DMS114 treated with DMSO at 0.1 percent for 48 hours (cell line): ENCODE measurements at regions not wholly inside any gene's neighbourhood (a gene's known extent, or its start where the extent isn't known, plus 50 kb on each side); places are given as distances from the start of the nearest gene placed in this dataset.

ENCODE experiments used
- DNase-seq: peaks from one replicate; lab custom pipeline; 2025; ENCODE audit not compliant: unreplicated experiment; lab: John Stamatoyannopoulos, UW

DNA sequence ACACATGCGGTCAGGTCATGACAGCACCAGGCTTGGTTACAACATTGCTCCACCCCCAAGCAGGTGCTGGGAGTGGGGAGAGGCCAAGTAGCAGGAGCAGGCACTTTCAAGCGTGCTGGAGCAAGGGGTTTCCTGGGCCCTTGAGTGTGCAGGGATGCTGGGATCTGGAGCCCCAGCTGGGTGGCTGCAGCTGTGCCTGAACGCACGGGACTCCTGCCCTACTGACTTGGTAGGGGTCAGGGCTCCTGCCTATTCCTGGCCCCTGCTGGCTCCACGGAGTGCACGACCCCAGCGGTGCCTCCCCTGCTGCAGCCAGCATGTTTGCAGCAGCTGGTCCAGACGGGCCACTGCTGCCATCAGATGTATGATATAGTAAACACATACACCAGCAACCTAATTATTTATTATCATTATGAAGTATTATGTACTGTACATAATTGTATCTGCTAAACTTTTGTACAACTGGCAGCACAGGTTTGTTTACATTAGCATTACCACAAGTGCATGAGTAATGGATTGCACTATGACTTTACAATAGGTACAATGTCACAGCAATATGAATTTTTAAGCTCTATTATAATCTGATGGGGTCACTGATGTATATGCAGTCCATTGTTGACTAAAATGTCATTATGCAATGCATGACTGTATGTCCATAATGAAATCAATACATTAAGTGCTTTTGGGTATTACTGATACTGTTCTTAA lies 620.6 kb downstream of the RAPGEF2 start:
- no peak for DNase-seq

DNA sequence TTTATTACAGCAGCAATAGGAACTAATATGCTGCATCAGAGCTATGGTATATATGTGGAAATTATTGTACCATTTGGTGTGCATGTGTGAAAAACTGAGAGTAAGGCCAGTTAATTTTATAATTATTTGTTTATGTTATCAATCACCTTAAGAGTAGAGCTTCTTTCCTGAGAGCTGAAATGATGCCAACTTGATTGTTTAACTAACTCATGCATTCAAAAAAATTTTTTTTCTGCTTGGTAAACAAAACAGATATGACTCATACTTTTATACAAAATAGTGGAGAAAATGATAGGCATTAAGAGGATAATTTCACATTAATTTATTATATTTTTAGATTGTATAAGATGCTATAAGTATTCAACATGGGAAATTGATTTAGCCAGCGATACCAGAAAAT lies 622.7 kb downstream of the RAPGEF2 start:
- DNase-seq: no peak

DNA sequence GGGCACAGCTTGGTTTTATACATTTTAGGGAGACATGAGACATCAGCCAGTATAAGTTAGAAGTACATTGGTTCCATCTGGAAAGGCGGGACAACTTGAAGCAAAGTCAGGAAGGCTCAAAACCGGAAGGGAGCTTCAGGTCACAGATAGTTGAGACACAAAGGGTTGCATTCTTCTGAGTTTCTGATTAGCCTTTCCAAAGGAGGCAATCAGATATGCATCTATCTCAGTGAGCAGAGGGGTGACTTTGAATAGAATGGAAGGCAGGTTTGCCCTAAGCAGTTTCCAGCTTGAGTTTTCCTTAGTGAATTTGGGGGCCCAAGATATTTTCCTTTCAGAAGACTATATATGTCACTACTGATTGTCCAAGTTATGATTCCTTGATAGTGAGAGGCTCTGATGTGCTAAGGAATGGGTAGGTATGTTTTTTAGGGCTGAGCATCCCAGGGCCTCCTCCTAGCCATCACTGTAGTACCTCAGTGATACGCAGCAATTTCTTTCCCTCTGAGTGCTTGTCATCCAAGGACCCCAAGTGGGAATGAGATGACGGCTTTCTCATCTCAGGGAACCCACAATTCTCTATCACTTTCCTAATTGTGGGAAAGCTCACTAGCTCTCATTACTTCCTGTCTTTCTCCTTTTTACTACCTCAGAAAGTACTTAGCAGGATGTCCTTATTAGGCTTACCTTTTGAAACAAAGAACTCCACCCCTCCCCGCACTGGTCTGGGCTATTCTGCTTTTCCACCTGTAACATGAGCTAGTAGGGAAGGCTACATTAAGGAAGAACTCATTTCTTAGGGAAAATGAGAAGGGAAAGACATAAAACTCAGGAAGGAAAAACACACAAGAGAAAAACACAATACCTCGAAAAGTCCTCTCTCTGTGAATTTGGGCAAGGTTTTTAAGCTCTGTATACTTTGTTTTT lies 632.7 kb downstream of the RAPGEF2 start:
- no peak for DNase-seq

GRCh38 chr4:159736411-159736810 lies 633.5 kb downstream of the RAPGEF2 start:
- DNase-seq: no peak

DNA sequence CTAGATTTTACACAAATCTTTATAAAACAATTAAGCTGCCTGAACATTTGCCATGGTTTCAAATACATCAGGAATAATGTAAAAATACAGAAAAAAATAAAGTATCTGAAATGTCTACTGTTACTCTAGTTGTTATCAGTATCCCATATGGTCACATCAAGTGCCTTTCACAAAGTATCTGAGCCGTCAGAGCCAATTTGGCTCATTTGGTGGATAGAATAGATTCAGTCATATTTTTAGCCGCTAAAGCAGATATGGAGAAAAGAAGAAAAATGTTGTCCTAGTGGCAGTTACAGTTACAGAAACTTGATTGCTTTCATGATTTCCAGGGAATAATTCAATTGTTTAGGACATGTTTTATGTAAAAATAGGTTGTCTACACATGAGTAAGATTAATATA lies 641.1 kb downstream of the RAPGEF2 start:
- DNase-seq: no peak

- no peak for DNase-seq
Measured at GRCh38 chr4:159747983-159748382, 645.1 kb downstream of the RAPGEF2 start.

GRCh38 chr4:159748834-159749444 lies 646.1 kb downstream of the RAPGEF2 start:
- no peak for DNase-seq

DNA sequence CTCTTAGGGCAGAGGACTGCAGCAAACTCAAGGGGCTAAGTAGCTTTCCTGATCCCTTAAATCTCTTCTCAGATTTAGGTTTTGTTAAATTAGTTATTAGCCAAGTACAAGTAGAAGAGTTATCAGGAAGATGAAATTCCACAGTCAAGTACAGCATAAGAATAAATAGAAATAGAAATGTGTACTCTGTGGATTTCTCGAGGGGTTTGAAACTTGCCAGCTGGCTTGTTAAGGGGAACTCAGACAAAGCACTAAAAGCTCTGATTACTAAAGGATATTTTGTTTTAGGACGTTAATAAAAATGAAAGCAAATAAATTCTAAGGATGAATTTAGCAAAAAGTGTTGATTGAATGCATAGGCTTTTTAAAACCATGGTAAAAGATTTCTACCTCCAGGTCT lies 654.6 kb downstream of the RAPGEF2 start:
- no peak for DNase-seq

DNA sequence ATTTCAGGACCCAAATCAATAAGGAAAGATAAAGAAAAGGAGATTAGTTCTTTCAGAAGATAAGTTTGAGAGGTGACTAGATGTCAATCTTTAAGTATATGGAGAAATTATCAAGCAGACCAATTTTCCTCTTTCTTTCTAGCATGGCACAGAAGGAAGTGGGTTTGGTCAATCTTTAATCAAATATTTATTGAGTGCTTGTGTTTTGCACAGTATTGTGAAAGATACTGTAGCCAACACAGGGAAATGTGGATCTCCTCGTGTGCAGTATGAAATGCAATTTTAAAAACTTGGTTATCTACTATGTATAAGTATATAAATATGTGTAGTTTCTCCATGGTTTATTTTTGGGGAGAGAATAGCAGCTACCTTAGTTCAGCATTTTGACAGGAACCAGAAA lies 655.2 kb downstream of the RAPGEF2 start:
- DNase-seq: no peak

- no peak for DNase-seq
Measured at GRCh38 chr4:159762672-159763071, 659.8 kb downstream of the RAPGEF2 start.

GRCh38 chr4:159764343-159764952 lies 661.6 kb downstream of the RAPGEF2 start:
- peak; percentile 56 for DNase-seq

DNA sequence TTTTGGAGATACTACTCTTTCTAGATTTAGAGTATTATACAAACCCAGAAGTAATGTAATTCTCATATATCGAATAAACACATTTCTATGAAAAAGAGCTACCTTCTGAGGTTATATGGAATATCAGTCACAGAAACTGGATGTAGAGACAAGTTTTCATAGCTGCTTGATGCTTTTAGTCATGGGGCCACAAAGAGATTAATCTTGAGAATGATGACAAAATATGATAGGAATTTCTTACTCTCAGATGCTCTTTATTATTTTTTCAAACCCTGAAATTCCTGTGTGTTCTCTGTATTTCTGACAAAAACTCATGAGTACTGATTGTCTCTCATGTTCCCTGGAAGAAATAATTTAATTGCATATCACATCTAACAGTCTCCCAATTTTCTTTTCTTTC lies 662.5 kb downstream of the RAPGEF2 start:
- no peak for DNase-seq

- DNase-seq: no peak
Measured at GRCh38 chr4:159766241-159766640, 663.4 kb downstream of the RAPGEF2 start.

DNA sequence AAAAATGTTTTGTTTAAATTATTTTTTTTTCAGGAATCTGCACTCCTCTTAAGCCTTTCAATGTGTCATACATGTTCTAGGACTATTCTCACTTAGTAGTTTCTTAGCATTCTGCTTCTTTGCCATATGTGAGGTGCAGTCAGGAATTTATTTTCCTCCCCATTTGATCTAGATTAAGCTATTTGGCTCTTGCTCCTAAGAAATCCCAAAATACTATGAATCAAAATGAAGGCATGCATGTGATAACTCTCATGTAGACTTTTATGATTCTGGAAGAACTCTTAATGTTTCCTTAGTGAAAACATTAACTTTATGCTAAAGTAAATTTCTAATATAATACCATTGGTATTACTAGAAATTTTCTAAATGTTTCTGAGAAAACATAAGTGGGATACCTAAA lies 664.5 kb downstream of the RAPGEF2 start:
- no peak for DNase-seq

- no peak for DNase-seq
Measured at GRCh38 chr4:159768016-159768415, 665.1 kb downstream of the RAPGEF2 start.

- DNase-seq: no peak
Measured at GRCh38 chr4:159770401-159770800, 667.5 kb downstream of the RAPGEF2 start.

GRCh38 chr4:159770969-159771368 lies 668.1 kb downstream of the RAPGEF2 start:
- no peak for DNase-seq

DNA sequence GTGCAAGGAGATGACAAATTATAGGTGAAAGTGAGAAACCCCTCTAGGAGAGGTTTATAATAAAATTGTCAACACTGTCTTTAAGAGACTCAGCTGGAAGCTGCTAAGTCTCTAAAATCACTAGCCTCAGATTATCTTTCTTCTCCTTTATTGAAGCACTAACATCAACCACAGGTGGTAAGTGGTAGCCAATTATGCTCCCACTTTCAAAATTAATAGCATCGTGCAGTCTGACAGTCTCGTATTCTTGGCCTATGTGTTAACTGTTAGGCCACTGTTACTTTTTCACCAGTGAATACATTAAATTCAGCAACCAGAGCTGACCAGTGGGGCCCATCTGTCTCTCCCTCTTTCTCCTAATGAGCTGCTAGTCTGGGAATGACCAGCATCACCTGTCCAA lies 674.1 kb downstream of the RAPGEF2 start:
- DNase-seq: no peak

DNA sequence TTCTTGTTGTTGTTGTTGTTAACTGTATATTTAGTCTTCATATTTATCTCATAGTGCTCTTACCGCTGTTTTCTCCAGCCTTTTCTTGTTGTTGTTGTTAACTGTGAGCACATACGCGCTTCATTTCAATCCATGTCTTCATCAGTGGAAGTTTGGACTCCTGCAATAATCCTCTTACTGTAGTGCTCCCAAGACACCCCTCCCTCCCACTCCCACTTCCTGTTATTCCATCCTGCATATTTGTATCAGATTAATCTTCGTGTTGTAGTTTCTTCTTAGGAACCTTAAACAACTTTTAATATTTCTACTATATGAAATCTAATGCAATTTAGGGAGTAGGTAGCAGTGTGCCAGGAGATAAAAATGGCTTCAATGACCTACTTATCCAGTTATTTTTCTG lies 674.8 kb downstream of the RAPGEF2 start:
- DNase-seq: no peak

DNA sequence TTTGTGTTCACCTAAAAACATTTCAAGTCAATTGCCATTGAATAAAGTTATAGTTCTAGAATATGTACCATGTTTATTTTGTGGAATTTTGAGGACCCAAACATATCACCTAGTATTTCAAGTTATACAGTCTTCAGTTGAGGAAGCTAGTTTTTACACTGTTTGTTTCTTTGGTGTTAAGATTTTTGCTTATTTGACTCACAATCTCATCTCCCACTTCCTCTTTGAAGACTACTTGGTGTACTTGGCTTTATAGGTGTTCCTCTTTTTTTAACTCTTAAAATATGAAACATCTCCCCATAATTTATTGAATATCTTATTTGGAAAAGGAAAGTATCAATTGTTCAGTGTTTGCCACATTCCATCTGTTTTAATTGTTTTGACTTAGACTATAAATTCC lies 675.4 kb downstream of the RAPGEF2 start:
- DNase-seq: no peak

DNA sequence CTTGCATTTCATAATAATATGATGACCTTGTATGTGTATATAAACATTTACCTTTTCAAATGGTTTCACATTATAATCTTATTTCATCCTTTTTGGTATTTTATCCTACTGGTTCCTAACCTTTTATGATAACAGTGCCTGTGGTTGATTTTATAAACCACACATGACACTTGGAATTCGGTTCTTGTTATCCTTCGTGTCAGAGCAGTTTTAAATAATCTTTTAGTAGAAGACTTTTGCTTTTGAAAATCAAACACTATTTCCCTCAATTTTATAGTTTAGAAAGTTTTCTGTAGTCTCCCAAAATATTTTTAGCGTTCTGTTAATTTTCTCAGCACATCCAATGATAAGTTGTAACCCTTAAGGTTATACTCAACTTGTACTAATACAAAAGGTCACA lies 676.8 kb downstream of the RAPGEF2 start:
- DNase-seq: no peak
